H9 (cell line): ENCODE measurements at regions not wholly inside any gene's neighbourhood (a gene's known extent, or its start where the extent isn't known, plus 50 kb on each side); places are given as distances from the start of the nearest gene placed in this dataset.

Experiments used
- DNase-seq: peaks from one replicate; pipeline ENCODE4 v3.0.0-alpha.2; 2017
- H2AFZ ChIP-seq: one replicate; pipeline ENCODE4 v1.6.1; 2013; ENCODE audit warnings: mild to moderate bottlenecking, low read length, control low read depth, moderate library complexity
- H2AK5ac ChIP-seq: 2 replicates; pipeline ENCODE4 v1.6.1; 2013; ENCODE audit warnings: low read length, control low read depth, mixed read lengths; ENCODE audit not compliant: insufficient read length
- H2BK120ac ChIP-seq: one replicate; pipeline ENCODE4 v1.6.1; 2013; ENCODE audit warnings: low read depth, mild to moderate bottlenecking, low read length, control low read depth, inconsistent platforms; ENCODE audit not compliant: poor library complexity, severe bottlenecking
- H2BK12ac ChIP-seq: 2 replicates; pipeline ENCODE4 v1.6.1; 2013; ENCODE audit warnings: low read length, control low read depth, mixed read lengths, low read depth; ENCODE audit not compliant: insufficient read length
- H2BK15ac ChIP-seq: 2 replicates; pipeline ENCODE4 v1.6.1; 2013; ENCODE audit warnings: low read depth, low read length, control low read depth
- H2BK20ac ChIP-seq: one replicate; pipeline ENCODE4 v1.6.1; 2013; ENCODE audit warnings: low read depth, mild to moderate bottlenecking, low read length, control low read depth, inconsistent platforms; ENCODE audit not compliant: poor library complexity, severe bottlenecking
- H2BK5ac ChIP-seq: 2 replicates; pipeline ENCODE4 v1.6.1; 2013; ENCODE audit warnings: low read length, control low read depth, mixed read lengths; ENCODE audit not compliant: insufficient read length
- H3K14ac ChIP-seq: 2 replicates; pipeline ENCODE4 v1.6.1; 2013; ENCODE audit warnings: low read length, control low read depth; ENCODE audit not compliant: insufficient read depth
- H3K18ac ChIP-seq: 2 replicates; pipeline ENCODE4 v1.6.1; 2013; ENCODE audit warnings: low read depth, mild to moderate bottlenecking, mixed read lengths, low read length, control low read depth; ENCODE audit not compliant: insufficient read length
- H3K23ac ChIP-seq: 2 replicates; pipeline ENCODE4 v1.6.1; 2013; ENCODE audit warnings: low read length, control low read depth, mixed read lengths, low read depth; ENCODE audit not compliant: insufficient read length
- H3K23me2 ChIP-seq: 2 replicates; pipeline ENCODE4 v1.6.1; 2013; ENCODE audit warnings: low read depth, mild to moderate bottlenecking, mixed read lengths, low read length, control low read depth; ENCODE audit not compliant: insufficient read length, poor library complexity, severe bottlenecking
- H3K27ac ChIP-seq: 2 replicates; pipeline ENCODE4 v1.5.1; 2013; ENCODE audit warnings: low read length, control low read depth, mixed read lengths, low read depth; ENCODE audit not compliant: insufficient read length
- H3K27me3 ChIP-seq: 2 replicates; pipeline ENCODE4 v1.6.1; 2013; ENCODE audit warnings: low read length, control low read depth, inconsistent platforms; ENCODE audit not compliant: insufficient read depth
- H3K4ac ChIP-seq: 2 replicates; pipeline ENCODE4 v1.6.1; 2013; ENCODE audit warnings: low read depth, mild to moderate bottlenecking, control low read depth, inconsistent platforms, low read length, moderate library complexity
- H3K4me1 ChIP-seq: 2 replicates; pipeline ENCODE4 v1.6.1; 2013; ENCODE audit warnings: low read length, control low read depth, inconsistent platforms; ENCODE audit not compliant: insufficient read depth
- H3K4me2 ChIP-seq: 2 replicates; pipeline ENCODE4 v1.6.1; 2013; ENCODE audit warnings: low read length, control low read depth, mixed read lengths; ENCODE audit not compliant: insufficient read length, insufficient read depth
- H3K56ac ChIP-seq: 2 replicates; pipeline ENCODE4 v1.6.1; 2013; ENCODE audit warnings: low read depth, mild to moderate bottlenecking, mixed read lengths, low read length, control low read depth; ENCODE audit not compliant: insufficient read length
- H3K79me1 ChIP-seq: 2 replicates; pipeline ENCODE4 v1.6.1; 2013; ENCODE audit warnings: low read depth, mild to moderate bottlenecking, moderate library complexity, low read length, control low read depth, inconsistent platforms; ENCODE audit not compliant: insufficient read depth, poor library complexity, severe bottlenecking
- H3K79me2 ChIP-seq: 2 replicates; pipeline ENCODE4 v1.6.1; 2013; ENCODE audit warnings: low read length, control low read depth, inconsistent platforms; ENCODE audit not compliant: insufficient read depth
- H3K9ac ChIP-seq: 2 replicates; pipeline ENCODE4 v1.6.1; 2013; ENCODE audit warnings: low read length, control low read depth, mixed read lengths; ENCODE audit not compliant: insufficient read length; ENCODE audit errors: extremely low read depth
- H3K9me3 ChIP-seq: one replicate; pipeline ENCODE4 v1.6.1; 2013; ENCODE audit warnings: low read depth, low read length, inconsistent platforms; ENCODE audit not compliant: control insufficient read depth
- H3T11ph ChIP-seq: one replicate; pipeline ENCODE4 v1.6.1; 2013; ENCODE audit warnings: mild to moderate bottlenecking, low read length, control low read depth, inconsistent platforms
- H4K20me1 ChIP-seq: one replicate; pipeline ENCODE4 v1.6.1; 2013; ENCODE audit not compliant: control insufficient read depth, insufficient read length, insufficient read depth
- H4K5ac ChIP-seq: 2 replicates; pipeline ENCODE4 v1.6.1; 2013; ENCODE audit warnings: low read depth, mild to moderate bottlenecking, mixed read lengths, low read length, control low read depth; ENCODE audit not compliant: insufficient read length
- H4K8ac ChIP-seq: replicated peaks from 2 replicates; pipeline ENCODE4 v1.6.1; 2013; ENCODE audit warnings: low read length, control low read depth, mixed read lengths, low read depth; ENCODE audit not compliant: insufficient read length
- H4K91ac ChIP-seq: 2 replicates; pipeline ENCODE4 v1.6.1; 2013; ENCODE audit warnings: low read depth, mild to moderate bottlenecking, moderate library complexity, mixed read lengths, low read length, control low read depth; ENCODE audit not compliant: insufficient read length
- H3K27ac Mint-ChIP-seq, 3 experiments: 2 replicates in 2 of 3; 3 replicates in 1 of 3; pipeline ENCODE4 v1.8.0; 2020 to 2021; ENCODE audit warnings: mixed read lengths in 3 of 3, mild to moderate bottlenecking in 1 of 3, moderate library complexity in 1 of 3
- H3K27me3 Mint-ChIP-seq: 2 replicates; pipeline ENCODE4 v1.8.0; 2021; ENCODE audit warnings: low read depth, mild to moderate bottlenecking, moderate library complexity, mixed read lengths
- H3K36me3 Mint-ChIP-seq, 3 experiments: 2 replicates in 2 of 3; 3 replicates in 1 of 3; pipeline ENCODE4 v1.8.0; 2020 to 2021; ENCODE audit warnings: low read depth in 3 of 3, mixed read lengths in 3 of 3; ENCODE audit not compliant: insufficient read depth in 1 of 3
- H3K4me1 Mint-ChIP-seq, 2 experiments: 2 replicates each; pipeline ENCODE4 v1.8.0; 2020; ENCODE audit warnings: mixed read lengths in 2 of 2
- H3K4me3 Mint-ChIP-seq, 2 experiments: 2 replicates in 1 of 2; 3 replicates in 1 of 2; pipeline ENCODE4 v1.8.0; 2020 to 2021; ENCODE audit warnings: mild to moderate bottlenecking in 2 of 2, mixed read lengths in 2 of 2, moderate library complexity in 1 of 2
- H3K9me3 Mint-ChIP-seq, 2 experiments: 2 replicates in 1 of 2; 3 replicates in 1 of 2; pipeline ENCODE4 v1.8.0; 2020; ENCODE audit warnings: mild to moderate bottlenecking in 2 of 2, mixed read lengths in 2 of 2, moderate library complexity in 1 of 2
- CTCF ChIP-seq: fragments of 200-600 bp; sonication (generic); conservative IDR thresholded peaks from 3 replicates; pipeline ENCODE4 v1.8.0; 2021; ENCODE audit warnings: antibody characterized with exemption, mild to moderate bottlenecking
- WGBS: extraction: QIAGEN DNeasy Blood & Tissue Kit; methylation state at CpG from one replicate; pipeline ENCODE4 v1.1.7; 2013; ENCODE audit warnings: missing lambda C conversion rate, low lambda C conversion rate, mixed read lengths; ENCODE audit not compliant: insufficient read length; ENCODE audit errors: extremely low coverage; 5-methylcytosine and 5-hydroxymethylcytosine counted together

GRCh38 chr1:29743931-29744330, 507.6 kb downstream of the PTPRU start:
- no peak for TF ChIP-seq CTCF
- Histone ChIP-seq H2AK5ac (no peak overlapping the region), H3T11ph (no peak overlapping the region), H2BK5ac (no peak overlapping the region), H3K14ac (no peak overlapping the region; the same call in 1 of the 2 replicates), H3K4ac (no peak overlapping the region), H3K23ac (no peak overlapping the region), H3K9ac (no peak overlapping the region), H4K91ac (no peak overlapping the region), H3K27me3 (no peaks in the 10 kb centered on the region), H3K27ac (no peak overlapping the region), H4K5ac (no peak overlapping the region), H3K79me1 (no peaks in the 10 kb centered on the region), H3K4me2 (no peak overlapping the region), H3K56ac (no peak overlapping the region), H3K4me1 (no peaks in the 10 kb centered on the region), H4K20me1 (peaks cover 2% of the 10 kb centered on the region), H3K79me2 (no peaks in the 10 kb centered on the region), H2BK120ac (no peak overlapping the region), H3K23me2 (no peaks in the 10 kb centered on the region), H4K8ac (no peak overlapping the region), H3K18ac (no peak overlapping the region), H2BK20ac (no peak overlapping the region), H2AFZ (no peak overlapping the region), H2BK15ac (no peak overlapping the region), H3K9me3 (no peaks in the 10 kb centered on the region), H2BK12ac (no peak overlapping the region)
- no peaks in the 10 kb centered on the region for H3K36me3 Mint-ChIP-seq
- H3K27ac Mint-ChIP-seq, result no peak overlapping the region
- peaks cover 0 to 4% of the 10 kb centered on the region in 2 experiments; a peak in 2 of 4 replicates for H3K4me1 Mint-ChIP-seq
- H3K4me3 Mint-ChIP-seq, result no peak overlapping the region
- no peak for DNase-seq
- no CpG with 5 or more reads among the region's 7 CpGs for whole genome bisulfite sequencing
- H3K9me3 Mint-ChIP-seq, result no peaks in the 10 kb centered on the region
- H3K27me3 Mint-ChIP-seq, result peaks cover 20% of the 10 kb centered on the region
